A549 (cell line): ENCODE measurements at regions not wholly inside any gene's neighbourhood (a gene's known extent, or its start where the extent isn't known, plus 50 kb on each side); places are given as distances from the start of the nearest gene placed in this dataset.
"Not testable (repeated sequence)": the region's sequence is repeated elsewhere in the genome, so short reads cannot be mapped to it uniquely, and the experiment has no call there.

Experiments
- ATAC-seq, 2 experiments: fragments of 200-7000 bp in 1 of 2; fragments of >200 bp in 1 of 2; cut with Nextera tagmentation in 1 of 2; cut with Tn5 transposase in 1 of 2; 3 replicates each; pipeline versions ENCODE4 v1.8.0 to v1.9.1; 2018 to 2020; ENCODE audit warnings: mild to moderate bottlenecking in 1 of 2, moderate library complexity in 1 of 2
- CTCF ChIA-PET: fragments of 300-600 bp; sonication (Branson Sonifier 250); formaldehyde crosslinking; extraction: SDS; loops from one replicate; lab custom pipeline; 2021; ENCODE audit warnings: antibody characterized with exemption, inconsistent platforms; lab: Yijun Ruan, JAX
- POLR2A ChIA-PET: fragments of 350-600 bp; formaldehyde crosslinking; extraction: SDS; loops from one replicate; lab custom pipeline; 2021; ENCODE audit warnings: antibody characterized with exemption, inconsistent platforms; lab: Yijun Ruan, JAX
- DNase-seq, 2 experiments: peaks; one replicate each; pipeline versions ENCODE4 v3.0.0 to v3.0.0-alpha.2; 2011 to 2016; ENCODE audit warnings: low read depth in 1 of 2, low spot score in 1 of 2
- FAIRE-seq: peaks from 2 replicates; lab custom pipeline; 2011; peaks lifted over from hg19 to GRCh38; lab: Jason Lieb, UNC
- H3K27ac ChIP-seq, 2 experiments: fragments of >200 bp; sonication (Bioruptor Twin); formaldehyde crosslinking; 3 replicates each; pipeline ENCODE4 v1.5.1; 2016 to 2017
- H3K4me1 ChIP-seq: fragments of >200 bp; sonication (Bioruptor Twin); formaldehyde crosslinking; 3 replicates; pipeline ENCODE4 v1.6.1; 2016
- H3K4me2 ChIP-seq: fragments of >200 bp; sonication (Bioruptor Twin); formaldehyde crosslinking; 3 replicates; pipeline ENCODE4 v1.6.1; 2016
- H3K4me3 ChIP-seq: fragments of >200 bp; sonication (Bioruptor Twin); formaldehyde crosslinking; 3 replicates; pipeline ENCODE4 v1.5.1; 2016
- H3K9me3 ChIP-seq: fragments of >200 bp; sonication (Bioruptor Twin); formaldehyde crosslinking; 3 replicates; pipeline ENCODE4 v1.6.1; 2016
- EHF ChIP-seq: fragments of 250-450 bp; sonication (Bioruptor Pico); IDR thresholded peaks from 2 replicates; pipeline ENCODE4 v1.5.0; 2020; ENCODE audit warnings: mild to moderate bottlenecking
- FOSB ChIP-seq: fragments of 250-450 bp; sonication (Bioruptor Pico); IDR thresholded peaks from 2 replicates; pipeline ENCODE4 v1.5.0; 2020; ENCODE audit warnings: mild to moderate bottlenecking, moderate library complexity
- FOSL2 ChIP-seq, 2 experiments: fragments of 450-650 bp in 1 of 2; fragments of >200 bp in 1 of 2; sonication (Bioruptor Twin) in 1 of 2; formaldehyde crosslinking; IDR thresholded peaks; 2 replicates each; pipeline versions ENCODE4 v1.5.0 to v1.6.1; 2016 to 2020; ENCODE audit warnings: mild to moderate bottlenecking in 1 of 2, moderate library complexity in 1 of 2
- HEYL ChIP-seq: fragments of 250-450 bp; sonication (Bioruptor Pico); IDR thresholded peaks from 2 replicates; pipeline ENCODE4 v1.8.0; 2021; ENCODE audit warnings: mild to moderate bottlenecking, moderate library complexity
- HOXB13 ChIP-seq: fragments of 250-450 bp; sonication (Bioruptor Pico); IDR thresholded peaks from 2 replicates; pipeline ENCODE4 v1.5.0; 2020; ENCODE audit warnings: low read depth, mild to moderate bottlenecking, moderate library complexity
- JUN ChIP-seq, 2 experiments: fragments of >200 bp; sonication (Bioruptor Twin); formaldehyde crosslinking; IDR thresholded peaks; 2 replicates in 1 of 2; 3 replicates in 1 of 2; pipeline ENCODE4 v1.6.1; 2016 to 2017
- MAX ChIP-seq: IDR thresholded peaks from 2 replicates; pipeline ENCODE4 v1.6.1; 2012
- MAZ ChIP-seq: fragments of 150-350 bp; IDR thresholded peaks from 2 replicates; pipeline ENCODE4 v1.6.1; 2014; ENCODE audit warnings: antibody characterized with exemption, low read depth, low read length, borderline replicate concordance
- POLR2AphosphoS2 ChIP-seq: conservative IDR thresholded peaks from 2 replicates; pipeline ENCODE4 v1.6.1; 2012; ENCODE audit warnings: low read length, improper control_type of control experiment, inconsistent platforms
- REST ChIP-seq: fragments of 200-600 bp; sonication (generic); IDR thresholded peaks from 2 replicates; pipeline ENCODE4 v1.6.1; 2016; ENCODE audit warnings: antibody characterized with exemption, mild to moderate bottlenecking, moderate library complexity
- RFX5 ChIP-seq: fragments of 450-650 bp; IDR thresholded peaks from 2 replicates; pipeline ENCODE4 v1.7.1; 2014; ENCODE audit warnings: antibody characterized with exemption, mild to moderate bottlenecking, moderate library complexity
- SMC3 ChIP-seq: fragments of >200 bp; sonication (Bioruptor Twin); formaldehyde crosslinking; IDR thresholded peaks from 3 replicates; pipeline ENCODE4 v1.6.1; 2018; ENCODE audit warnings: inconsistent platforms
- TFCP2L1 ChIP-seq: fragments of 250-450 bp; sonication (Bioruptor Pico); IDR thresholded peaks from 2 replicates; pipeline ENCODE4 v1.5.0; 2021; ENCODE audit warnings: mild to moderate bottlenecking
- ZFP36 ChIP-seq: fragments of 450-650 bp; IDR thresholded peaks from 2 replicates; pipeline ENCODE4 v1.6.1; 2014; ENCODE audit warnings: borderline replicate concordance; ENCODE audit not compliant: partially characterized antibody
- WGBS: methylation state at CpG from one replicate; pipeline ENCODE4 v1.1.6; 2017; ENCODE audit errors: missing lambda C conversion rate; 5-methylcytosine and 5-hydroxymethylcytosine counted together
- TF ChIP-seq, protein P1 (sequence below): fragments of >200 bp; sonication (Bioruptor Twin); formaldehyde crosslinking; IDR thresholded peaks from 3 replicates; pipeline ENCODE4 v1.5.1; 2016
- TF ChIP-seq, protein P2 (sequence below): IDR thresholded peaks from 2 replicates; pipeline ENCODE4 v1.6.1; 2012

- no peak overlapping the region for H3K4me3 ChIP-seq
- H3K4me1 ChIP-seq = no peaks in the 10 kb centered on the region
- POLR2A ChIA-PET = no interaction called here
- DNase-seq (no peak), FAIRE-seq (no peak), ATAC-seq (no peak)
- H3K4me2 ChIP-seq = no peak overlapping the region
- H3K9me3 ChIP-seq = no peaks in the 10 kb centered on the region
- CTCF ChIA-PET = interaction anchor here (2.0 kb wide), 1 partner anchor 10 kb away, joined by 10 read pairs; no protein-coding TSS in a partner anchor
- no peak overlapping the region for H3K27ac ChIP-seq
- WGBS = 6% methylated on average over 2 of the region's 2 CpGs
- TF ChIP-seq HOXB13 (CRISPR knock-in tag) = no peak
- TF ChIP-seq SMC3 = no peak
- TF ChIP-seq FOSL2 (IDR thresholded peaks at IDR 0.05) = no peak
- TF ChIP-seq FOSL2 (CRISPR knock-in tag; IDR thresholded peaks at IDR 0.05) = no peak
Measured at GRCh38 chr1:37372302-37372701, 102.1 kb upstream of the ZC3H12A start.

DNA sequence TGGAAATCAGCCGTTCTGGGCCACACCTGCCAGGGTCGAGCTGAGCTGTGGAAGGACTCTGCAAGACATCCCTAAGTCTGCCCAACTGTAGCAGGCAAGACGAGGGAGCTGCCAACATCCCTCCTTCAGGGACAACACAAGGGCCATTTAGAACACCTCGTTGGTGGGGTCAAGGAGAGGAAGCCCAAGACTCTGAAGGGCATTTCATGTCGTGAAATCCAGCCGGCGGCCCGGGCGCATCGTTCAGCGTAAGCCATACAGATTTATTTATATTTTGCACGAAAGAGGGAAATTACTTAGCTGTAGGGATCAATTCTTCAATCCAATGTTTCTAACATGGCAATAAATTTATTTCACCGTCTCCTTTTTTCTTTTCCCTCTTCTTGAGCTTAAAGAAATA, 101.7 kb upstream of the ZC3H12A start:
- DNase-seq (no peak), ATAC-seq (no peak), FAIRE-seq (no peak)
- Histone ChIP-seq H3K9me3 (no peaks in the 10 kb centered on the region), H3K27ac (no peak overlapping the region), H3K4me2 (no peak overlapping the region), H3K4me1 (no peaks in the 10 kb centered on the region), H3K4me3 (no peak overlapping the region)
- WGBS = 46% methylated on average over 13 of the region's 13 CpGs
- TF ChIP-seq JUN (IDR thresholded peaks at IDR 0.05) = no peak
- TF ChIP-seq, protein P1, sequence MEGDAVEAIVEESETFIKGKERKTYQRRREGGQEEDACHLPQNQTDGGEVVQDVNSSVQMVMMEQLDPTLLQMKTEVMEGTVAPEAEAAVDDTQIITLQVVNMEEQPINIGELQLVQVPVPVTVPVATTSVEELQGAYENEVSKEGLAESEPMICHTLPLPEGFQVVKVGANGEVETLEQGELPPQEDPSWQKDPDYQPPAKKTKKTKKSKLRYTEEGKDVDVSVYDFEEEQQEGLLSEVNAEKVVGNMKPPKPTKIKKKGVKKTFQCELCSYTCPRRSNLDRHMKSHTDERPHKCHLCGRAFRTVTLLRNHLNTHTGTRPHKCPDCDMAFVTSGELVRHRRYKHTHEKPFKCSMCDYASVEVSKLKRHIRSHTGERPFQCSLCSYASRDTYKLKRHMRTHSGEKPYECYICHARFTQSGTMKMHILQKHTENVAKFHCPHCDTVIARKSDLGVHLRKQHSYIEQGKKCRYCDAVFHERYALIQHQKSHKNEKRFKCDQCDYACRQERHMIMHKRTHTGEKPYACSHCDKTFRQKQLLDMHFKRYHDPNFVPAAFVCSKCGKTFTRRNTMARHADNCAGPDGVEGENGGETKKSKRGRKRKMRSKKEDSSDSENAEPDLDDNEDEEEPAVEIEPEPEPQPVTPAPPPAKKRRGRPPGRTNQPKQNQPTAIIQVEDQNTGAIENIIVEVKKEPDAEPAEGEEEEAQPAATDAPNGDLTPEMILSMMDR = no peak
- ChIA-PET CTCF (interaction anchor here (2.0 kb wide), 1 partner anchor 10 kb away, joined by 10 read pairs; no protein-coding TSS in a partner anchor), POLR2A (no interaction called here)

DNA sequence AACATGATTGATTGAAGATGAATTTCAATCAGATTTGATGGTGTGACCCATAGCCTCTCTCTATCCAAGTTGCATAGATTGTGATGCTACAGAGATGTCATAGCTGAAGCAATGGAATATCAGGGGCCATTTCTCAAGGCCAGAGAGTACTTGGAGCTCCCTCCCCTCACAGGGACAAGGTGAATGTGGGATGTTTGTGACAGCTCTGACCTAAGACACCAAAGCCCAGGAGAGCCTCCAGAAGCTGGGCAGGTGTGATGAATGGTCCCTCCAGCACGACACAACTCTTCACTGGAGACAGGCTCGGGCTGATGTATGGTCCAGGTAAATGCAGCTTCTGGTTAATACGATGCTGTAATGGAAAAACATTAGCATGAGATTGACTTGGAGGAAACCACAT, 101.0 kb upstream of the ZC3H12A start:
- no peak for ATAC-seq
- CTCF ChIA-PET = interaction anchor here (2.0 kb wide), 1 partner anchor 9 kb away, joined by 10 read pairs; no protein-coding TSS in a partner anchor
- FAIRE-seq = no peak
- Histone ChIP-seq H3K4me2 (no peak overlapping the region), H3K9me3 (no peaks in the 10 kb centered on the region), H3K4me3 (no peak overlapping the region), H3K4me1 (no peaks in the 10 kb centered on the region), H3K27ac (no peak overlapping the region)
- WGBS = 0% methylated on average over 3 of the region's 3 CpGs
- POLR2A ChIA-PET = no interaction called here
- no peak for TF ChIP-seq EHF (CRISPR knock-in tag)
- TF ChIP-seq FOSB = no peak
- no peak for TF ChIP-seq MAZ
- no peak for TF ChIP-seq POLR2AphosphoS2
- no peak for TF ChIP-seq REST
- TF ChIP-seq, protein P2, sequence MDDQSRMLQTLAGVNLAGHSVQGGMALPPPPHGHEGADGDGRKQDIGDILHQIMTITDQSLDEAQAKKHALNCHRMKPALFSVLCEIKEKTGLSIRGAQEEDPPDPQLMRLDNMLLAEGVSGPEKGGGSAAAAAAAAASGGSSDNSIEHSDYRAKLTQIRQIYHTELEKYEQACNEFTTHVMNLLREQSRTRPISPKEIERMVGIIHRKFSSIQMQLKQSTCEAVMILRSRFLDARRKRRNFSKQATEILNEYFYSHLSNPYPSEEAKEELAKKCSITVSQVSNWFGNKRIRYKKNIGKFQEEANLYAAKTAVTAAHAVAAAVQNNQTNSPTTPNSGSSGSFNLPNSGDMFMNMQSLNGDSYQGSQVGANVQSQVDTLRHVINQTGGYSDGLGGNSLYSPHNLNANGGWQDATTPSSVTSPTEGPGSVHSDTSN = no peak
- TF ChIP-seq ZFP36 = no peak
- TF ChIP-seq JUN (IDR thresholded peaks at IDR 0.05) = no peak
- no peak for TF ChIP-seq MAX
- TF ChIP-seq TFCP2L1 = no peak
- TF ChIP-seq RFX5 = no peak
- TF ChIP-seq HEYL (CRISPR knock-in tag) = no peak
- no peak for DNase-seq

DNA sequence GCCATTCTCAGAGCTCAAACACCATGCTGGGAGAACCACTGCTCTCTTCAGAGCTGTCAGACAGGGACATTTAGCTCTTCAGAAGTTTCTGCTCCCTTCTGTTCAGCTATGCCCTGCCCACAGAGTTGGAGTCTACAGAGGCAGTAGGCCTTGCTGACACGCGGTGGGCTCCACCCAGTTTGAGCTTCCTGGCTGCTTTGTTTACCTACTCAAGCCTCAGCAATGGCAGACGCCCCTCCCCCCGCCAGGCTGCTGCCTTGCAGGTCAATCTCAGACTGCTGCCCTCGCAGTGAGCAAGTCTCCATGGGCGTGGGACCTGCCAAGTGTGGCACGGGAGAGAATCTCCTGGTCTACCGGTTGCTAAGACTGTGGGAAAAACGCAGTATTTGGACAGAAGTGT, 93.8 kb upstream of the ZC3H12A start:
- ATAC-seq, H3K4me1 ChIP-seq, FAIRE-seq, DNase-seq, H3K4me3 ChIP-seq, H3K4me2 ChIP-seq, CTCF ChIA-PET, POLR2A ChIA-PET, H3K27ac ChIP-seq, H3K9me3 ChIP-seq: not testable (repeated sequence)
- WGBS = 15% methylated on average over 5 of the region's 9 CpGs
